Erythroblast (primary cell): ENCODE measurements at regions not wholly inside any gene's neighbourhood (a gene's known extent, or its start where the extent isn't known, plus 50 kb on each side); places are given as distances from the start of the nearest gene placed in this dataset.
A peak's percentile ranks its signal among the peaks of the same experiment; 100 is the strongest.
"Not testable (repeated sequence)": the region's sequence is repeated elsewhere in the genome, so short reads cannot be mapped to it uniquely, and the experiment has no call there.

Experiments
- DNase-seq, 2 experiments: peaks; one replicate each; lab custom pipeline; 2025; lab: John Stamatoyannopoulos, UW
- GATA1 ChIP-seq: IDR thresholded peaks from 2 replicates; pipeline ENCODE4 v1.6.1; 2011; ENCODE audit warnings: low read depth, mild to moderate bottlenecking, control low read depth, low read length, moderate library complexity
- POLR2A ChIP-seq: IDR thresholded peaks from 2 replicates; pipeline ENCODE4 v1.6.1; 2011; ENCODE audit warnings: mild to moderate bottlenecking, low read length

- DNase-seq = no peak
- TF ChIP-seq GATA1 = no peak
These were observed 120.0 kb upstream of the SHISA3 start for GRCh38 chr4:42277291-42277690.

DNA sequence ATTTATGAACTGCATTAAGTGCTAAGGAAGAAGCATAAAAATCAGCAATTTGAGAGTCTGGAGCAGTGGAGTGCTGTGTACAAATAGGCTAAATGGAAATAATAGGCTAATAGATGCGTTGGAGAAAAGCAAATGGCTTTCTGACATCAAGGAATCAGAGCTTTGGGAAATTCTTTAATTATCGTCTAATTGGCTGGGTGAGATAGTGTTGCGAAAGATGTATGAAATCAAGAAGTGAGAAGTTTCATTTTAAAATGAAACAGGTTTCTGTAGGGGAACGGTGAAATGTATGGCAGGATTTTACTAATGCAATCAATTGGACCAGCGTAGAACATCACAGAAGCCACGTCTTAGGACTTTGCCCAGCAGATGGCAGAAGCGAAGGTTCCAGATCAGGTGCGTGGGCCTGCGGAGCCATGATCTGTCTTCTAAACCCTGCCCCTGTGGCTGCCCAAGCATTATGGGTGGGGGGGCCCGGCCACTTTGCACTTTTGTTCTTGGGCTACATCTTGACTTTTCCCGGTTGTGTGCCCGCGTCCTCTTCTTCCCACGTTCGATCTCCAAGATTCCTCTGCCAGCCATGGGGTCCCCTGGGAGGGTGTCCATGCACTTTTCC lies 118.5 kb upstream of the SHISA3 start:
- no peak for DNase-seq
- TF ChIP-seq GATA1 = no peak
- TF ChIP-seq POLR2A = no peak

- DNase-seq = peak; percentile 46 to 67
These were observed 116.8 kb upstream of the SHISA3 start for GRCh38 chr4:42280327-42281095.

GRCh38 chr4:42281324-42282020 lies 115.8 kb upstream of the SHISA3 start:
- no peak for DNase-seq
- TF ChIP-seq POLR2A = no peak
- no peak for TF ChIP-seq GATA1

More at GRCh38 chr4:42280327-42281095, 116.8 kb upstream of the SHISA3 start:
- TF ChIP-seq POLR2A (no peak), GATA1 (no peak)

GRCh38 chr4:42282081-42282901 lies 115.0 kb upstream of the SHISA3 start:
- peak; percentile 68 to 81 for DNase-seq
- TF ChIP-seq GATA1 (no peak), POLR2A (no peak)

- no peak for DNase-seq
- no peak for TF ChIP-seq POLR2A
- no peak for TF ChIP-seq GATA1
These were observed 113.3 kb upstream of the SHISA3 start for GRCh38 chr4:42284030-42284429.

- DNase-seq = not testable (repeated sequence)
These were observed 108.4 kb upstream of the SHISA3 start for GRCh38 chr4:42288876-42289275.

- DNase-seq = not testable (repeated sequence)
These were observed 105.1 kb upstream of the SHISA3 start for GRCh38 chr4:42292192-42292591.

GRCh38 chr4:42293967-42294813 lies 103.1 kb upstream of the SHISA3 start:
- no peak for DNase-seq
- TF ChIP-seq GATA1 = no peak
- TF ChIP-seq POLR2A = no peak

DNA sequence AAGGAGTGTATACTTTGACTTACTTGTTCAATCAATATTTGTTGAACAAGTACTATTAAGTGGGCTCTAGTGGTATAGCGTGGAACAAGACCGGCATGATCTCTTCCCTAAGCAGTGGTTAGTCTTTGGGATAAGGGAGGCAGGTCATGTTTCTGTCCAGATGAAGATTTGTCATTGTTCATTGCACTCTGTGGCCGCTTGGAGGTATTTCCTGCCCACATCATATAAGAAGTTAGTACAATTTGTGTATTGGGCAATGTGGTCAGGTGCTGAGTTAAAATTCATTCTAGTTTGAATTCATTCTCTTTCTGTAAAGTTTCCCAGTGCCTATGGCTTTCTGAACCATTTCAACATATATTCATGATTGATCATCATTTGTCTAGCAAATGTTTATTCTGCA lies 101.1 kb upstream of the SHISA3 start:
- DNase-seq = no peak
- TF ChIP-seq GATA1 (no peak), POLR2A (no peak)

DNA sequence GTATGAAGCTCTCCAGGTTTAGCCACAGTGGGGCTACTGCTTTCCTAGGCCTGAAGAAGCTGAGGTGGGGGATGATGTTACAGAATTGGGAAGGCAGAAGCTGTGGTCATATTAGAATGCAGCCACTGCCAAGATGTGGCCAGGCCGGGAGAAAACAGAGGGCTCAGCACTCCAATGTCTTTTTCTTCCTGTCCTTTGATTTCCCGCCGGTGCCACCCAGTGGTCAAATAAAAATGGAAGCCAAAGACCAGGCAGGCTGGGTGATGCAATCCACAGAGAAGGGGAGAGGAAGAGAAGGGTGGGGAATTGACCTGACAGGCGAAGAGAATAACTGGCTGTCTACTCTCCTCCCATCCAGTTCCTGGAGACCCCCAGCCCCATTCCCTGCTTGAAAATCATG lies 94.9 kb upstream of the SHISA3 start:
- TF ChIP-seq POLR2A = no peak
- no peak for TF ChIP-seq GATA1
- peak; percentile 22 to 23 for DNase-seq

DNA sequence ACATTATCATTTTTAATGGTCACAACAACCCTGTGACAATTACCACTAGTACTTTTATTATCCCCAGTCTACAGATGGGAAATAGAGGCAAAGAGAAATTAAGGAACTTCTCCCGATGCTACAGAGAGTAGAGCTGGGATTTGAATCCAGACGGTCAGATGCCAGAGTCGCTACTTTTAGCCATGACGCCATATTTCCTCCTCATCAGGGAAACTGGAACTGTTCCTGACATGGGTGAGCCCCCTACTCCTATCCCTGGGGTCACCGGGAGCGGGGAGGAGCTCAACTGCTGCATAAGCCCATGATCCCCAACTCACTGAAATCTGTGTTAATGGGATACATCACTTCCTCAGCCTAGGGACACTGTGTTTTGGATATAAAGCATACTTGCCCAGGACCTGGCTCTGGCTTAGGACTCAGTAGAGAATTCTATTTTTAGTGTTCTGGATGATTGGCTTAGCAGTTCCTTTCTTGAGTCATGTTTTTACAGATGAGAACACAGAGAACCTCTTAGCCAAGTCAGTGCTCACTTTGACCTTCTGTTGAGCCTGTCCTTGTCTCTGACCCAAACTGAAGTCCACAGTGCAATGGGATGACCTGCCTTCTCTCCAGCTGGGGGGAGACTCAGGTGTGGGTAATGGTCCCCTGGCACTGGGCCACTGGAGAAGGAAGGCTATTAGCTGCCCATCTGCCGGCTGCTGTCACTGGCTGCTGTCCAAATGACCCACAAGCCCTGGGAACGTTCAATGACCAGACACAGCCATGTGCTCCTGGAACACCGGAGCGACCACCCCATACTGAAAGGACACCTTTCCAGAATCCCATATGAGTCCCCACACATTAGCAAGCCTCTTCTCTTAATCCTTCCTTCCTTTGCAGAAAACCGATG lies 90.8 kb upstream of the SHISA3 start:
- TF ChIP-seq POLR2A (no peak), GATA1 (no peak)
- no peak for DNase-seq
